ENCODE measurements at regions not wholly inside any gene's neighbourhood (a gene's known extent, or its start where the extent isn't known, plus 50 kb on each side); places are given as distances from the start of the nearest gene placed in this dataset.

- ChIA-PET CTCF (interaction anchor here (0.6 kb wide), 1 partner anchor 24 kb away, joined by 3 read pairs; no protein-coding TSS in a partner anchor), POLR2A (interaction anchor here (0.8 kb wide), 2 partner anchors 12 to 125 kb away, joined by 3 to 4 read pairs; no protein-coding TSS in a partner anchor)
- TF ChIP-seq CTCF (IDR thresholded peaks at IDR 0.05; ENCODE audit: insufficient read depth, low read length, missing control alignments) = no peak
- no peak for DNase-seq (ENCODE audit: low read depth, low spot score)
- no peak overlapping the region for H3K4me3 ChIP-seq (ENCODE audit: low read depth, low read length)
Observed at GRCh38 chr14:103223818-103224352, 100.6 kb downstream of the TNFAIP2 start.

GRCh38 chr14:103225062-103225461 lies 101.8 kb downstream of the TNFAIP2 start:
- DNase-seq (ENCODE audit: low read depth, low spot score) = no peak
- POLR2A ChIA-PET = no interaction called here
- H3K4me3 ChIP-seq (ENCODE audit: low read depth, low read length) = no peak overlapping the region
- CTCF ChIA-PET = no interaction called here
- no peak for TF ChIP-seq CTCF (IDR thresholded peaks at IDR 0.05; ENCODE audit: insufficient read depth, low read length, missing control alignments)

- POLR2A ChIA-PET = no interaction called here
- DNase-seq (ENCODE audit: low read depth, low spot score) = no peak
- no peak overlapping the region for H3K4me3 ChIP-seq (ENCODE audit: low read depth, low read length)
- CTCF ChIA-PET = no interaction called here
- no peak for TF ChIP-seq CTCF (IDR thresholded peaks at IDR 0.05; ENCODE audit: insufficient read depth, low read length, missing control alignments)
Observed at GRCh38 chr14:103225476-103225875, 102.2 kb downstream of the TNFAIP2 start.

DNA sequence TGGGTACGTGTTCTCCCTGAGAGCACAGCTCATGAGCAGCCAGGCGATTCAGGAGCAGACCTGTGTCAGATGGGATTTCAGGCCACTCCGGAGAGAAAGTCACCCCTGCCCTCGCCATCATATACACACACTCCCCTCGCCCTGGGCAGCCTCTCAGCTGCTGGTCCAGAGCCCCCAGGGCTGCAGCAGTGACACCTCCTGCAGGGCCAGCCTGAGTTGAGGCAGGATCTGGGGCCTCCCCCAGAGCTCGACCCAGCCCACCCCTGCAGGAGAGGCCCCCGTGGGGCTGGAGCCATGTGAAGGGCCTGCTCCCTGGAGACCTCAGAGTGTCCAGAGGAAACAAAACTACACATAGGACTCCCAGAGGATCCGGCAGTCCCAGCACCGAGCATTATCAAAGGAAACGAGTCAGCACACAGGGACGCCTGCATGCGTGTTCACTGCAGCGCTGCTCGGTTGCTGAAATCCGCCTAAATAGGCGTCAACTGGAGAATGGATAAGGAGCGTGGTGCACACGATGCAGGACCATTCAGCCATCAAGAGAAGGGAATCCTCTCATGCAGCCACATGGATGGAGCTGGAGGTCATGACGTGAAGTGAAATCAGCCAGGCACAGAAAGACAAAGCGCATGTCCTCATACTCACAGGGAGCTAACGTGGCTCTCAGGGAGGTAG lies 104.0 kb downstream of the TNFAIP2 start:
- ChIA-PET CTCF (no interaction called here), POLR2A (no interaction called here)
- H3K4me3 ChIP-seq (ENCODE audit: low read depth, low read length) = no peak overlapping the region
- no peak for TF ChIP-seq CTCF (IDR thresholded peaks at IDR 0.05; ENCODE audit: insufficient read depth, low read length, missing control alignments)
- DNase-seq (ENCODE audit: low read depth, low spot score) = no peak

- no peak overlapping the region for H3K4me3 ChIP-seq (ENCODE audit: low read depth, low read length)
- DNase-seq (ENCODE audit: low read depth, low spot score) = no peak
- ChIA-PET POLR2A (no interaction called here), CTCF (no interaction called here)
- no peak for TF ChIP-seq CTCF (IDR thresholded peaks at IDR 0.05; ENCODE audit: insufficient read depth, low read length, missing control alignments)
Observed at GRCh38 chr14:103228076-103228806, 105.0 kb downstream of the TNFAIP2 start.

GRCh38 chr14:103228866-103229265 lies 105.2 kb upstream of the EIF5 start:
- TF ChIP-seq CTCF (IDR thresholded peaks at IDR 0.05; ENCODE audit: insufficient read depth, low read length, missing control alignments) = no peak
- no peak overlapping the region for H3K4me3 ChIP-seq (ENCODE audit: low read depth, low read length)
- ChIA-PET POLR2A (no interaction called here), CTCF (interaction anchor here (0.7 kb wide), 1 partner anchor 124 kb away, joined by 3 read pairs; no protein-coding TSS in a partner anchor)
- no peak for DNase-seq (ENCODE audit: low read depth, low spot score)
